ENCODE measurements at regions not wholly inside any gene's neighbourhood (a gene's known extent, or its start where the extent isn't known, plus 50 kb on each side); places are given as distances from the start of the nearest gene placed in this dataset.

DNA sequence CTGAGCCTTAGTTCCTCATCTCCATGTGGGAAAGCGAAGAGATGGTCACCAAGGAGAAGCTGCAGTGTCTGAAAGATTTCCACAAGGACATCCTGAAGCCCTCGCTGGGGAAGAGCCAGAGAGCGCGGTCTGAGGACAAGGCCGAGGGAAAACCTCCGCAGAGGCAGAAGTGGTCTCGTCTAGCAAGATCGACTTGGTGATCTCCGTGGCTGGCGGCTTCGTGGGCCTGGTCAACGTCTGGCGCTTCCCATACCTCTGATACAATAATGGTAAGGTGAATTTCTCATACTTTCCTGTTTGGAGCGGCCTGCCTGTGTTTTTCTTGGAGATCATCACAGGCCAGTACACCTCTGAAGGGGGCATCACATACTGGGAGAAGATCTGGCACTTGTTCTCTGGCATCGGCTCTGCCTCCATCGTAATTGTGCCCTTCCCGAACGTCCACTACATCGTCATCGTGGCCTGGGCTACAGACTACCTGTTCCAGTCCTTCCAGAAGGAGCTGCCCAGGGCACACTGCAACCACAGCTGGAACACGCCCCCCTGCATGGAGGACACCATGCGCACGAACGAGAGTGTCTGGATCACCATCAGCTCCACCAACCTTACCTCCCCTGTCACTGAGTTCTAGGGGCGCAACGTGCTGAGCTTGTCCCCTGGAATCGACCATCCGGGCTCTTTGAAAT lies 841.1 kb upstream of the TMPRSS15 start:
- Histone ChIP-seq H3K4me3 (ENCODE audit: low read length) (no peak overlapping the region), H3K4me1 (ENCODE audit: control insufficient read depth, insufficient read depth, low read length) (no peaks in the 10 kb centered on the region), H3K27ac (ENCODE audit: low read length) (no peak overlapping the region), H3K9me3 (ENCODE audit: control insufficient read depth, low read depth, low read length) (peaks cover 5% of the 10 kb centered on the region), H3K36me3 (ENCODE audit: control insufficient read depth, insufficient read depth, low read length) (no peaks in the 10 kb centered on the region), H3K27me3 (ENCODE audit: control insufficient read depth, insufficient read depth, low read length) (no peaks in the 10 kb centered on the region)
- WGBS (ENCODE audit: insufficient coverage, low lambda C conversion rate), result no CpG with 5 or more reads among the region's 28 CpGs
- DNase-seq, result no peak

DNA sequence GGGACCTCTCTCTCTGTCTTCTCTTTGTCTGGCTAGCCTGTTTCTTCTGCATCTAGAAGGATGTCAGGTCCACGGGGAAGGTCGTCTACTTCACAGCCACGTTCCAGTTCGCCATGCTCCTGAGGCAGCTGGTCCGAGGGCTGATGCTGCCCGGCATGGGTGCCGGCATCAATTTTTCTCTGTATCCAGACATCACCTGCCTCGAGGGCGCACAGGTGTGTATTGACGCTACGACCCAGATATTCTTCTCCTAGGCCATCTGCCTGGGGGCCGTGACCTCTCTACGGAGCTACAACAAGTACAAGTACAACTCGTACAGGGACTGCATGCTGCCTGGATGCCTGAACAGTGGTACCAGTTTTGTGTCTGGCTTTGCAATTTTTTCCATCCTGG lies 841.6 kb upstream of the TMPRSS15 start:
- H3K9me3 ChIP-seq (ENCODE audit: control insufficient read depth, low read depth, low read length), result peaks cover 5% of the 10 kb centered on the region
- no peaks in the 10 kb centered on the region for H3K4me1 ChIP-seq (ENCODE audit: control insufficient read depth, insufficient read depth, low read length)
- DNase-seq, result no peak
- H3K36me3 ChIP-seq (ENCODE audit: control insufficient read depth, insufficient read depth, low read length), result no peaks in the 10 kb centered on the region
- H3K27ac ChIP-seq (ENCODE audit: low read length), result no peak overlapping the region
- H3K4me3 ChIP-seq (ENCODE audit: low read length), result no peak overlapping the region
- no CpG with 5 or more reads among the region's 14 CpGs for WGBS (ENCODE audit: insufficient coverage, low lambda C conversion rate)
- H3K27me3 ChIP-seq (ENCODE audit: control insufficient read depth, insufficient read depth, low read length), result no peaks in the 10 kb centered on the region

DNA sequence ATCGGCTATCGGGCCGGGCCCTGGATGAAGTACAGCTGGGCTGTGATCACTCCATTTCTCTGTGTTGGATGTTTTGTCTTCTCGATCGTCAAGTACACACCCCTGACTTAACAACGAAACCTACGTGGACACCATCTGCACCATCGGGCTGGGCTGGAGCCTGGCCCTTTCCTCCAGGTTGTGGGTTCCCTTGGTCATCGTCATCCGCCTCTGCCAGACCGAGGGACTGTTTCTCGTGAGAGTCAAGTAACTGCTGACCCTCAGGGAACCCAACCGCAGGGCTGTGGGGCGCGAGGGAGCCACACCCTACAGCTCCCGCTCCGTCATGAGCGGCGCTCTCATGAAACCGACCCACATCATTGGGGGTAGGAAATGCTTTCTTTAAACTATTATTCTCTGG lies 842.4 kb upstream of the TMPRSS15 start:
- no peaks in the 10 kb centered on the region for H3K36me3 ChIP-seq (ENCODE audit: control insufficient read depth, insufficient read depth, low read length)
- no peaks in the 10 kb centered on the region for H3K4me1 ChIP-seq (ENCODE audit: control insufficient read depth, insufficient read depth, low read length)
- no peaks in the 10 kb centered on the region for H3K27me3 ChIP-seq (ENCODE audit: control insufficient read depth, insufficient read depth, low read length)
- peaks cover 5% of the 10 kb centered on the region for H3K9me3 ChIP-seq (ENCODE audit: control insufficient read depth, low read depth, low read length)
- H3K4me3 ChIP-seq (ENCODE audit: low read length), result no peak overlapping the region
- no peak for DNase-seq
- no peak overlapping the region for H3K27ac ChIP-seq (ENCODE audit: low read length)
- 100% methylated on average over 2 of the region's 20 CpGs for WGBS (ENCODE audit: insufficient coverage, low lambda C conversion rate)

DNA sequence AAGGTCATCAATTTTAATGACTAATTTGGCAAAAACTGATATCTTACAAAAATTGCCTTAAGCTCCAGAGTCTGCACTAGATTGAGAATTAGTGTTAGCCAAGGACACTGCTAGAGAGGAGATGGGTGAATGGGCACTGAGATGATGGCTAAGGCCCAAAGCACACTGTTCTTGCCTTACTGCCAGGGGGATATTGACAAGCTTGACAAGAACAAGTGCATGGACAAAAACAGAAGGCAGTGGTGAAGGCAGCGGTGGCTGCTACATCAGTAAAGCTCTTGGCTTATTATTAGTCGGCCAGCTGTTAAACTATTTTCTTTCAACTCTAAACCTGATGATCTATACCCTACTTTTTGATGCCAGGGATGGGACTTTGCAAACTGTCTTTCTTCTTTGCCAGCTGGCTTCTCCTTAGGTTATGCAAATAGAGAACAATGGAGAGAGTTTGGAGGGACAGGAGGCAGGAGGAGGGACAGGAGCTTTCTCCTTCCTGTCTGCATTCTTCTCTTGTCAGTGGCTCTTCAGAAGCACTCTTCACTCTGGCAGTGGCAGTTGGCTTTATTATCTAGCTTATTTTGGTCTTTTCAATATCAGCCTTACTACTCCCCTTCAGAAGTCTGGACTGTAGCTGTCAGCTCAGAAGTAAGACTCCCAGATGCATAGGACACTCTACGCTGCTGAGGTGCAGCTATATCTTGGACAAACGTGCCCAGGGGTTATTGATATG lies 853.5 kb upstream of the TMPRSS15 start:
- no peaks in the 10 kb centered on the region for H3K9me3 ChIP-seq (ENCODE audit: control insufficient read depth, low read depth, low read length)
- H3K4me1 ChIP-seq (ENCODE audit: control insufficient read depth, insufficient read depth, low read length), result no peaks in the 10 kb centered on the region
- no peak for DNase-seq
- H3K36me3 ChIP-seq (ENCODE audit: control insufficient read depth, insufficient read depth, low read length), result no peaks in the 10 kb centered on the region
- H3K27ac ChIP-seq (ENCODE audit: low read length), result no peak overlapping the region
- no CpG with 5 or more reads among the region's 4 CpGs for WGBS (ENCODE audit: insufficient coverage, low lambda C conversion rate)
- H3K4me3 ChIP-seq (ENCODE audit: low read length), result no peak overlapping the region
- H3K27me3 ChIP-seq (ENCODE audit: control insufficient read depth, insufficient read depth, low read length), result no peaks in the 10 kb centered on the region

DNA sequence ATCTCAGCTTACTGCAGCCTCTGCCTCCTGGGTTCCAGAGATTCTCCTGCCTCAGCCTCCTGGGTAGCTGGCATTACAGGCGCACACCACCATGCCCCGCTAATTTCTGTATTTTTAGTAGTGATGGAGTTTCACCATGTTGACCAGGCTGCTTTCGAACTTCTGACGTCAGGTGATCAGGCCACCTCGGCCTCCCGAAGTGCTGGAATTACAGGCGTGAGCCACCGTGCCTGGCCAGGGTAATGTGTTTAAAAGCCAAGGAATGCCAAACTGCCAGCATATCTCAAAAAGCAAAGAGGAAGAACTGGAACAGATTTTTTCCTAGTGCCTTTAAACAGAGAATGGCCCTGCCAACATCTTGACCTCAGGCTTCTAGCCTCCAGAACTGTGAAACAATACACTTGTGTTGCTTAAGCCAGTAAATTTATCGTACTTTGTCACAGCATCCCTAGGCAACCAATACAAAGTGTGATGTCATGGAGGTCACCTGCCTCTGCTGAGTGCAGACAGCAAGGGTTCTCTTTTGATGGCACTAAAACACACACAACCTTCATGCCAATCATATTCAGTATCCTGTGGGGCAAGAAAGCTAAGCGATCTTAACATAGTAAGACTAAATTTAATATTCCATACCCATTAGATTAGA lies 858.3 kb upstream of the TMPRSS15 start:
- no peak overlapping the region for H3K27ac ChIP-seq (ENCODE audit: low read length)
- H3K36me3 ChIP-seq (ENCODE audit: control insufficient read depth, insufficient read depth, low read length), result no peaks in the 10 kb centered on the region
- no peak overlapping the region for H3K4me3 ChIP-seq (ENCODE audit: low read length)
- no peak for DNase-seq
- WGBS (ENCODE audit: insufficient coverage, low lambda C conversion rate), result no CpG with 5 or more reads among the region's 10 CpGs
- no peaks in the 10 kb centered on the region for H3K9me3 ChIP-seq (ENCODE audit: control insufficient read depth, low read depth, low read length)
- no peaks in the 10 kb centered on the region for H3K4me1 ChIP-seq (ENCODE audit: control insufficient read depth, insufficient read depth, low read length)
- no peaks in the 10 kb centered on the region for H3K27me3 ChIP-seq (ENCODE audit: control insufficient read depth, insufficient read depth, low read length)

DNA sequence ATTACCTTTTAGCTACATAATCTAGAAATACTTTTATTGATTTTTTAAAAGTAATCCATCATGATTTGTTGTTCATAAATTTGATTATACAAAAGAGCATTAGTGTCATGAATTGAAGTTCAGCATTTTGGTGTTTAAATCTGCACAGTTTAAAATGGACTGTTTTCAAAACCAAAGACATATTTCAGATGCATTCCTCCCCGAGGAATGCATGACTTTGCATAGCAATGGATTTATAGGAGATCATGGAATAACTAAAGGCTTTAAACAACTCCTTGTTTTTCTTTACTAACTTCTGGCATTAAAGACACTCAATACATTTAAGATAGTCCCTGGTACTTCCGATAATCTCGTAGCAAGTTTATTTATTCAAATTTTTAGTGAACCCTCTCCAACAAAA lies 863.1 kb upstream of the TMPRSS15 start:
- Histone ChIP-seq H3K9me3 (ENCODE audit: control insufficient read depth, low read depth, low read length) (no peaks in the 10 kb centered on the region), H3K4me1 (ENCODE audit: control insufficient read depth, insufficient read depth, low read length) (no peaks in the 10 kb centered on the region), H3K36me3 (ENCODE audit: control insufficient read depth, insufficient read depth, low read length) (no peaks in the 10 kb centered on the region), H3K27ac (ENCODE audit: low read length) (no peak overlapping the region), H3K27me3 (ENCODE audit: control insufficient read depth, insufficient read depth, low read length) (no peaks in the 10 kb centered on the region), H3K4me3 (ENCODE audit: low read length) (no peak overlapping the region)
- 80% methylated on average over 1 of the region's 3 CpGs for WGBS (ENCODE audit: insufficient coverage, low lambda C conversion rate)
- no peak for DNase-seq

DNA sequence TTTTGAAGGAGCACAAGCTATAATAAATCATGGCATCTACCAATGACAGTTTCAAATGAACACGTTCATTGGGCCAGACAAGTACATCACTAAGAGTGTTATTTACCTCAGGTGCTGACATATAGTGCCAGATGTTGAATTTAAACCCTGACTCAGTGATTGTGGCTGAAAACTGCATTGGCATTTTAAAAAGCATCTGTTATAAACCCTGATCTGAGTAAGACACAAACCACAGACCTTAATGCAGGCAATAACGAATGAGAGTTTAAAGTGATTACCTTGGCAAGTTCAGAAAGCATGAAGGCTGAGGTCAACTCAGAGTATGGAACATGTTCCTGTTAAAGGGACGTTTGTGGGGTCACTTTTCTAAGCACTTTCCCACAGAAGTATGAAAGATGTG lies 865.1 kb upstream of the TMPRSS15 start:
- Histone ChIP-seq H3K4me1 (ENCODE audit: control insufficient read depth, insufficient read depth, low read length) (no peaks in the 10 kb centered on the region), H3K4me3 (ENCODE audit: low read length) (no peak overlapping the region), H3K9me3 (ENCODE audit: control insufficient read depth, low read depth, low read length) (no peaks in the 10 kb centered on the region), H3K27me3 (ENCODE audit: control insufficient read depth, insufficient read depth, low read length) (no peaks in the 10 kb centered on the region), H3K36me3 (ENCODE audit: control insufficient read depth, insufficient read depth, low read length) (no peaks in the 10 kb centered on the region), H3K27ac (ENCODE audit: low read length) (no peak overlapping the region)
- 89% methylated on average over 2 of the region's 3 CpGs for WGBS (ENCODE audit: insufficient coverage, low lambda C conversion rate)
- no peak for DNase-seq

DNA sequence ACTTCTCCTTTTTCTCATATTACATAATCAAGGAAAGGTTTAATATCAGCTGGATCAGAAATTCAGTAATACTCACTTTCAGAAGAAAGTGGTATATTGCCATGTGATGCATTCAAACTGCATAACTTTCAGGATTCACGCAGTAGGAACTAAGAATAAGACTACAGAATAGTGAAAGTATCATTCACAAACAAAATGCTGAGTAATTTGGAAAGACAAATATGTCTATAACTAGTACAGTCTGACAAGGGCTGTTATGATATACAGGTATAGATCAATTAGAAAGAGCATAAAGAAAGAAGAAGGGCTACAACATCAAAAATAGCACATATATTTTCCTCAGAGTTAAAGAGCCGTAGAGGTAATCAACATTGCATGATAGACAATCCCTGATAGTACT lies 871.5 kb upstream of the TMPRSS15 start:
- Histone ChIP-seq H3K4me3 (ENCODE audit: low read length) (no peak overlapping the region), H3K27ac (ENCODE audit: low read length) (no peak overlapping the region), H3K27me3 (ENCODE audit: control insufficient read depth, insufficient read depth, low read length) (no peaks in the 10 kb centered on the region), H3K4me1 (ENCODE audit: control insufficient read depth, insufficient read depth, low read length) (no peaks in the 10 kb centered on the region), H3K36me3 (ENCODE audit: control insufficient read depth, insufficient read depth, low read length) (no peaks in the 10 kb centered on the region), H3K9me3 (ENCODE audit: control insufficient read depth, low read depth, low read length) (no peaks in the 10 kb centered on the region)
- WGBS (ENCODE audit: insufficient coverage, low lambda C conversion rate), result 100% methylated on average over 2 of the region's 2 CpGs
- no peak for DNase-seq

DNA sequence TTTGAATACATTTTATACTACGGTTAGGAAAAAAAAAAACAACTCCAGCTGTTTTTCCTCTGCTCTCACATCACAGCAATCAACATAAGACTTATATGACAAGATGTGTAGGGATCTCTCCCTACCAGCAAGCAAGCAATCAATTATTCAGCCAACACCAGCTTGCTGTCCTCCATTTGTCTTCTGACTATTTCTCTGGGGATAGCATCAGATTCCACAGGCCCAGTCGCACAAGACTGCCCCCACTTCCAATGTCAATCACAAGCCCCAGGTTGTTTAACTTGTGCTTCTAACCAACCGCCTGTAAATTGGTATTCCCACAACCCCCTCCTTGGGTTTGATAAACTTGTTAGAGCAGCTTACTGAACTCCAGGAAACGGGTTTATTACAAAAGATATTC lies 873.1 kb upstream of the TMPRSS15 start:
- H3K4me1 ChIP-seq (ENCODE audit: control insufficient read depth, insufficient read depth, low read length), result no peaks in the 10 kb centered on the region
- no peaks in the 10 kb centered on the region for H3K27me3 ChIP-seq (ENCODE audit: control insufficient read depth, insufficient read depth, low read length)
- 100% methylated on average over 1 of the region's 4 CpGs for WGBS (ENCODE audit: insufficient coverage, low lambda C conversion rate)
- no peaks in the 10 kb centered on the region for H3K9me3 ChIP-seq (ENCODE audit: control insufficient read depth, low read depth, low read length)
- H3K4me3 ChIP-seq (ENCODE audit: low read length), result no peak overlapping the region
- DNase-seq, result no peak
- H3K36me3 ChIP-seq (ENCODE audit: control insufficient read depth, insufficient read depth, low read length), result no peaks in the 10 kb centered on the region
- H3K27ac ChIP-seq (ENCODE audit: low read length), result no peak overlapping the region

DNA sequence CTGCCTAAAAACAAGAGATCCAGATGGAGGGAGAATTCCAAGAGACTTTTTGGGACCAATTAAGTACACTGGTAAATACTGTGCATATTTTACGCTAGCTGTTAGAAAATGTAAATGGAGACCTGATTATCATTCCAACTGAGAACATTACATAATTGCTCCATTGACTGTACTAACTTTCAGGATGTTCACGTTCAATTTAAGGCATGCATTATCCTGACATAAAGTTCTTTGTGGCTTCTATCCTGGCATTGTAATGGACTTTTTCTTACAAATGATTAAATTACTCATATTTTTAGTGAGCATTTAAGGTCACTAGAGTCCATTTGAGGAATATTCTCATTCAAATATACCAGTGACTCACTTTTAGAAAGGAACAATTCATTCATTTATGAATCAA lies 883.3 kb upstream of the TMPRSS15 start:
- no peak overlapping the region for H3K4me3 ChIP-seq (ENCODE audit: low read length)
- H3K9me3 ChIP-seq (ENCODE audit: control insufficient read depth, low read depth, low read length), result no peaks in the 10 kb centered on the region
- H3K4me1 ChIP-seq (ENCODE audit: control insufficient read depth, insufficient read depth, low read length), result no peaks in the 10 kb centered on the region
- WGBS (ENCODE audit: insufficient coverage, low lambda C conversion rate), result no CpG with 5 or more reads among the region's 2 CpGs
- H3K27ac ChIP-seq (ENCODE audit: low read length), result no peak overlapping the region
- no peaks in the 10 kb centered on the region for H3K36me3 ChIP-seq (ENCODE audit: control insufficient read depth, insufficient read depth, low read length)
- no peak for DNase-seq
- H3K27me3 ChIP-seq (ENCODE audit: control insufficient read depth, insufficient read depth, low read length), result no peaks in the 10 kb centered on the region
